ENCODE measurements at regions not wholly inside any gene's neighbourhood (a gene's known extent, or its start where the extent isn't known, plus 50 kb on each side); places are given as distances from the start of the nearest gene placed in this dataset.
A peak's percentile ranks its signal among the peaks of the same experiment; 100 is the strongest.

DNA sequence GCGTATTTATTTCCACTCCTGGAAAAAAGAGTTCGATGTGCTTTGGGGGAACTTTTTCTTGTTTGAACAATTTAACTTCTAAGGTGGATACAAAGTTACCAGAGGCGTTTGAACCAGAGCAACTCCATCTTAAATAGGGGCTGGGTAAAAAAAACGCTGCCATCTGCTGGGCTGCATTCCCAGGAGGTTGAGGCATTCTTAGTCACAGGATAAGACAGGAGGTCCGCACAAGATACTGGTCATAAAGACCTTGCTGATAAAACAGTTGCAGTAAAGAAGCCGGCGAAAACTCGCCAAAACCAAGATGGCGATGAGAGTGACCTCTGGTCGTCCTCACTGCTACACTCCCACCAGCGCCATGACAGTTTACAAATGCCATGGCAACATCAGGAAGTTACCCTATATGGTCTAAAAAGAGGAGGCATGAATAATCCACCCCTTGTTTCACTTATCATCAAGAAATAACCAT is 91.5 kb downstream of the DISP1 start (continued):
- peak; percentile 95 for TF ChIP-seq ZKSCAN8 (CRISPR knock-in tag; IDR thresholded peaks at IDR 0.05)
- peak; percentile 99 for TF ChIP-seq ZNF175 (CRISPR knock-in tag; IDR thresholded peaks at IDR 0.05; ENCODE audit: low read depth)
- TF ChIP-seq, protein P1, sequence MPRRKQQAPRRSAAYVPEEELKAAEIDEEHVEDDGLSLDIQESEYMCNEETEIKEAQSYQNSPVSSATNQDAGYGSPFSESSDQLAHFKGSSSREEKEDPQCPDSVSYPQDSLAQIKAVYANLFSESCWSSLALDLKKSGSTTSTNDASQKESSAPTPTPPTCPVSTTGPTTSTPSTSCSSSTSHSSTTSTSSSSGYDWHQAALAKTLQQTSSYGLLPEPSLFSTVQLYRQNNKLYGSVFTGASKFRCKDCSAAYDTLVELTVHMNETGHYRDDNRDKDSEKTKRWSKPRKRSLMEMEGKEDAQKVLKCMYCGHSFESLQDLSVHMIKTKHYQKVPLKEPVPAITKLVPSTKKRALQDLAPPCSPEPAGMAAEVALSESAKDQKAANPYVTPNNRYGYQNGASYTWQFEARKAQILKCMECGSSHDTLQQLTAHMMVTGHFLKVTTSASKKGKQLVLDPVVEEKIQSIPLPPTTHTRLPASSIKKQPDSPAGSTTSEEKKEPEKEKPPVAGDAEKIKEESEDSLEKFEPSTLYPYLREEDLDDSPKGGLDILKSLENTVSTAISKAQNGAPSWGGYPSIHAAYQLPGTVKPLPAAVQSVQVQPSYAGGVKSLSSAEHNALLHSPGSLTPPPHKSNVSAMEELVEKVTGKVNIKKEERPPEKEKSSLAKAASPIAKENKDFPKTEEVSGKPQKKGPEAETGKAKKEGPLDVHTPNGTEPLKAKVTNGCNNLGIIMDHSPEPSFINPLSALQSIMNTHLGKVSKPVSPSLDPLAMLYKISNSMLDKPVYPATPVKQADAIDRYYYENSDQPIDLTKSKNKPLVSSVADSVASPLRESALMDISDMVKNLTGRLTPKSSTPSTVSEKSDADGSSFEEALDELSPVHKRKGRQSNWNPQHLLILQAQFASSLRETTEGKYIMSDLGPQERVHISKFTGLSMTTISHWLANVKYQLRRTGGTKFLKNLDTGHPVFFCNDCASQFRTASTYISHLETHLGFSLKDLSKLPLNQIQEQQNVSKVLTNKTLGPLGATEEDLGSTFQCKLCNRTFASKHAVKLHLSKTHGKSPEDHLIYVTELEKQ (CRISPR knock-in tag; IDR thresholded peaks at IDR 0.05): peak; percentile 86
- TF ChIP-seq ZNF551 (CRISPR knock-in tag; IDR thresholded peaks at IDR 0.05): 0 out of 2 replicates have a peak, but pooled peaks have one; percentile 56
- TF ChIP-seq, protein P2, sequence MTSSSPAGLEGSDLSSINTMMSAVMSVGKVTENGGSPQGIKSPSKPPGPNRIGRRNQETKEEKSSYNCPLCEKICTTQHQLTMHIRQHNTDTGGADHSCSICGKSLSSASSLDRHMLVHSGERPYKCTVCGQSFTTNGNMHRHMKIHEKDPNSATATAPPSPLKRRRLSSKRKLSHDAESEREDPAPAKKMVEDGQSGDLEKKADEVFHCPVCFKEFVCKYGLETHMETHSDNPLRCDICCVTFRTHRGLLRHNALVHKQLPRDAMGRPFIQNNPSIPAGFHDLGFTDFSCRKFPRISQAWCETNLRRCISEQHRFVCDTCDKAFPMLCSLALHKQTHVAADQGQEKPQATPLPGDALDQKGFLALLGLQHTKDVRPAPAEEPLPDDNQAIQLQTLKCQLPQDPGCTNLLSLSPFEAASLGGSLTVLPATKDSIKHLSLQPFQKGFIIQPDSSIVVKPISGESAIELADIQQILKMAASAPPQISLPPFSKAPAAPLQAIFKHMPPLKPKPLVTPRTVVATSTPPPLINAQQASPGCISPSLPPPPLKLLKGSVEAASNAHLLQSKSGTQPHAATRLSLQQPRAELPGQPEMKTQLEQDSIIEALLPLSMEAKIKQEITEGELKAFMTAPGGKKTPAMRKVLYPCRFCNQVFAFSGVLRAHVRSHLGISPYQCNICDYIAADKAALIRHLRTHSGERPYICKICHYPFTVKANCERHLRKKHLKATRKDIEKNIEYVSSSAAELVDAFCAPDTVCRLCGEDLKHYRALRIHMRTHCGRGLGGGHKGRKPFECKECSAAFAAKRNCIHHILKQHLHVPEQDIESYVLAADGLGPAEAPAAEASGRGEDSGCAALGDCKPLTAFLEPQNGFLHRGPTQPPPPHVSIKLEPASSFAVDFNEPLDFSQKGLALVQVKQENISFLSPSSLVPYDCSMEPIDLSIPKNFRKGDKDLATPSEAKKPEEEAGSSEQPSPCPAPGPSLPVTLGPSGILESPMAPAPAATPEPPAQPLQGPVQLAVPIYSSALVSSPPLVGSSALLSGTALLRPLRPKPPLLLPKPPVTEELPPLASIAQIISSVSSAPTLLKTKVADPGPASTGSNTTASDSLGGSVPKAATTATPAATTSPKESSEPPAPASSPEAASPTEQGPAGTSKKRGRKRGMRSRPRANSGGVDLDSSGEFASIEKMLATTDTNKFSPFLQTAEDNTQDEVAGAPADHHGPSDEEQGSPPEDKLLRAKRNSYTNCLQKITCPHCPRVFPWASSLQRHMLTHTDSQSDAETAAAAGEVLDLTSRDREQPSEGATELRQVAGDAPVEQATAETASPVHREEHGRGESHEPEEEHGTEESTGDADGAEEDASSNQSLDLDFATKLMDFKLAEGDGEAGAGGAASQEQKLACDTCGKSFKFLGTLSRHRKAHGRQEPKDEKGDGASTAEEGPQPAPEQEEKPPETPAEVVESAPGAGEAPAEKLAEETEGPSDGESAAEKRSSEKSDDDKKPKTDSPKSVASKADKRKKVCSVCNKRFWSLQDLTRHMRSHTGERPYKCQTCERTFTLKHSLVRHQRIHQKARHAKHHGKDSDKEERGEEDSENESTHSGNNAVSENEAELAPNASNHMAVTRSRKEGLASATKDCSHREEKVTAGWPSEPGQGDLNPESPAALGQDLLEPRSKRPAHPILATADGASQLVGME (CRISPR knock-in tag; IDR thresholded peaks at IDR 0.05): 0 out of 2 replicates have a peak, but pooled peaks have one; percentile 55
- TF ChIP-seq, protein P3, sequence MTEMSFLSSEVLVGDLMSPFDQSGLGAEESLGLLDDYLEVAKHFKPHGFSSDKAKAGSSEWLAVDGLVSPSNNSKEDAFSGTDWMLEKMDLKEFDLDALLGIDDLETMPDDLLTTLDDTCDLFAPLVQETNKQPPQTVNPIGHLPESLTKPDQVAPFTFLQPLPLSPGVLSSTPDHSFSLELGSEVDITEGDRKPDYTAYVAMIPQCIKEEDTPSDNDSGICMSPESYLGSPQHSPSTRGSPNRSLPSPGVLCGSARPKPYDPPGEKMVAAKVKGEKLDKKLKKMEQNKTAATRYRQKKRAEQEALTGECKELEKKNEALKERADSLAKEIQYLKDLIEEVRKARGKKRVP (CRISPR knock-in tag; IDR thresholded peaks at IDR 0.05): peak; percentile 75
- peak; percentile 93 for TF ChIP-seq ZNF445 (CRISPR knock-in tag; IDR thresholded peaks at IDR 0.05; ENCODE audit: low read depth)
- peak; percentile 92 for TF ChIP-seq BCL6 (CRISPR knock-in tag; IDR thresholded peaks at IDR 0.05)
- TF ChIP-seq VEZF1 (CRISPR knock-in tag; IDR thresholded peaks at IDR 0.05): peak; percentile 72
- TF ChIP-seq, protein P4, sequence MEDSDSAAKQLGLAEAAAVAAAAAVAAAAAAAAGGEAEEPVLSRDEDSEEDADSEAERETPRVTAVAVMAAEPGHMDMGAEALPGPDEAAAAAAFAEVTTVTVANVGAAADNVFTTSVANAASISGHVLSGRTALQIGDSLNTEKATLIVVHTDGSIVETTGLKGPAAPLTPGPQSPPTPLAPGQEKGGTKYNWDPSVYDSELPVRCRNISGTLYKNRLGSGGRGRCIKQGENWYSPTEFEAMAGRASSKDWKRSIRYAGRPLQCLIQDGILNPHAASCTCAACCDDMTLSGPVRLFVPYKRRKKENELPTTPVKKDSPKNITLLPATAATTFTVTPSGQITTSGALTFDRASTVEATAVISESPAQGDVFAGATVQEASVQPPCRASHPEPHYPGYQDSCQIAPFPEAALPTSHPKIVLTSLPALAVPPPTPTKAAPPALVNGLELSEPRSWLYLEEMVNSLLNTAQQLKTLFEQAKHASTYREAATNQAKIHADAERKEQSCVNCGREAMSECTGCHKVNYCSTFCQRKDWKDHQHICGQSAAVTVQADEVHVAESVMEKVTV (CRISPR knock-in tag; IDR thresholded peaks at IDR 0.05): peak; percentile 33; the same call in 1 of the 2 replicates
